GM12878 (cell line): ENCODE measurements at regions not wholly inside any gene's neighbourhood (a gene's known extent, or its start where the extent isn't known, plus 50 kb on each side); places are given as distances from the start of the nearest gene placed in this dataset.

Source experiments
- ASH2L ChIP-seq: fragments of 300-600, 200-600 bp; sonication (generic); IDR thresholded peaks from 2 replicates; pipeline ENCODE4 v1.6.1; 2017; ENCODE audit warnings: low read depth, mild to moderate bottlenecking, borderline replicate concordance
- BRCA1 ChIP-seq: IDR thresholded peaks from 2 replicates; pipeline ENCODE4 v1.6.1; 2011; ENCODE audit warnings: low read depth, low read length, improper control_type of control experiment
- CBFB ChIP-seq: IDR thresholded peaks from 2 replicates; pipeline ENCODE4 v1.6.1; 2016; ENCODE audit warnings: antibody characterized with exemption, low read depth
- CTCF ChIP-seq, 3 experiments: IDR thresholded peaks in 2 of 3; conservative IDR thresholded peaks in 1 of 3; 2 replicates each; pipeline ENCODE4 v1.5.1; 2011; ENCODE audit warnings: low read depth in 3 of 3, low read length in 3 of 3, mild to moderate bottlenecking in 3 of 3, control low read depth in 2 of 3, moderate library complexity in 2 of 3, inconsistent platforms in 1 of 3, mixed read lengths in 1 of 3; ENCODE audit not compliant: control insufficient read depth in 2 of 3, insufficient read depth in 1 of 3; ENCODE audit errors: extremely low read depth in 1 of 3
- MYC ChIP-seq: IDR thresholded peaks from 2 replicates; pipeline ENCODE4 v1.6.1; 2011; ENCODE audit warnings: mild to moderate bottlenecking, low read length, moderate library complexity, inconsistent platforms; ENCODE audit not compliant: insufficient read depth, insufficient replicate concordance, insufficient read length, severe bottlenecking
- POU2F2 ChIP-seq: IDR thresholded peaks from 3 replicates; pipeline ENCODE4 v1.6.1; 2011; ENCODE audit warnings: low read depth, mild to moderate bottlenecking, low read length, borderline replicate concordance
- SMC3 ChIP-seq: IDR thresholded peaks from 2 replicates; pipeline ENCODE4 v1.6.1; 2011; ENCODE audit warnings: low read length, improper control_type of control experiment, borderline replicate concordance
- ZZZ3 ChIP-seq: IDR thresholded peaks from 2 replicates; pipeline ENCODE4 v1.6.1; 2011; ENCODE audit warnings: low read depth; ENCODE audit not compliant: control insufficient read depth, insufficient read length

DNA sequence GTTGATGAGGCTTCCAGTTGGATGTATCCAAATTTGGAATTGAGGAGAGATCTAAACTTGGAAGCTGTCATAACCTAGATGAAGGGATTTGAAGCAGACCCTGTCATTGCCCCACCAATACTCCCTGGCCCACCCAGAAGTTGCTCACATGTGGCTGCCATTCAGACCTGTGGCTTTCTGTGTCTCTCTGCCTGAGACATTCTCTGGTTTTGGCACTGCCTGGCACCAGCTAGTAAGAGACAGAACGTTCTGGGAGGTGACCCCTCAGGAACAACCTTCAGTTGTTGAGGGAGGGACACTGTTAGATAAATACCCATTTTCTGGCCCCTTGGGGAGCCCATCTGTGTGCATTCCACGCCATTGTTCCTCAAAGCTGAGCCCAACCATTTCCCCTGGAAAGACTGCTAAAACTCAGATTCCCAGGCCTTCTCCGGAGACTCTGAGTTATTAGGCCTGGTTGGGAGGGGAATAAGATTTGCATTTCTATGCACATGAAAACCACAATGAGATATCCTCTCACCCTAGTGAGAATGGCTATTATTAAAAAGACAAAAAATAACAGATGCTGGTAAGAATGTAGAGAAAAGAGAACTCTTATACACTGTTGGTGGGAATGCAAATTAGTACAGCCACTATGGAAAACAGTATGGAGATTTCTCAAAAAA lies 290.4 kb downstream of the TSHZ3 start:
- no peak for TF ChIP-seq CBFB
- no peak for TF ChIP-seq ASH2L
- TF ChIP-seq POU2F2 = no peak
- no peak for TF ChIP-seq SMC3
- no peak for TF ChIP-seq CTCF (IDR thresholded peaks at IDR 0.05 in 2 of 3, conservative IDR thresholded peaks at IDR 0.05 in 1 of 3; ENCODE audit: control insufficient read depth in 2 of 3, extremely low read depth in 1 of 3, insufficient read depth in 1 of 3, low read depth in 3 of 3, low read length in 3 of 3)
- no peak for TF ChIP-seq MYC
- TF ChIP-seq BRCA1 = no peak
- TF ChIP-seq ZZZ3 = no peak
